Heart right ventricle (tissue), 16 donors: ENCODE measurements at regions not wholly inside any gene's neighbourhood (a gene's known extent, or its start where the extent isn't known, plus 50 kb on each side); places are given as distances from the start of the nearest gene placed in this dataset.

Source experiments
- ATAC-seq, 8 donors: fragments of 200-7000 bp; cut with Tn5 transposase; one replicate each; pipeline ENCODE4 v1.9.1; 2020; ENCODE audit warnings: mild to moderate bottlenecking in 8 of 8, moderate library complexity in 8 of 8, moderate number of reproducible peaks in 1 of 8
- DNase-seq, 2 donors: peaks; one replicate each; pipeline ENCODE4 v3.0.0-alpha.2; 2020
- H3K27ac ChIP-seq, 10 donors: fragments of 200-600 bp; sonication (generic) in 2 of 10; one replicate each; pipeline versions ENCODE4 v1.5.0 to v1.8.0; 2020 to 2022; ENCODE audit warnings: mild to moderate bottlenecking in 3 of 10
- H3K27me3 ChIP-seq, 7 donors: fragments of 200-600 bp; one replicate each; pipeline ENCODE4 v1.8.0; 2021 to 2022; ENCODE audit warnings: mild to moderate bottlenecking in 2 of 7
- H3K36me3 ChIP-seq, 9 donors: fragments of 200-600 bp; sonication (generic) in 1 of 9; one replicate each; pipeline versions ENCODE4 v1.5.0 to v1.8.0; 2020 to 2022; ENCODE audit warnings: mild to moderate bottlenecking in 2 of 9
- H3K4me1 ChIP-seq, 9 donors: fragments of 200-600 bp; sonication (generic) in 1 of 9; one replicate each; pipeline versions ENCODE4 v1.5.0 to v1.8.0; 2020 to 2022; ENCODE audit warnings: mild to moderate bottlenecking in 4 of 9
- H3K4me3 ChIP-seq, 10 donors: fragments of 200-600 bp; sonication (generic) in 2 of 10; one replicate each; pipeline versions ENCODE4 v1.5.0 to v1.8.0; 2020 to 2022; ENCODE audit warnings: mild to moderate bottlenecking in 7 of 10, moderate library complexity in 2 of 10
- H3K9me3 ChIP-seq, 11 donors: fragments of 200-600 bp in 10 of 11; sonication (generic) in 2 of 11; one replicate each; pipeline versions ENCODE4 v1.5.0 to v1.8.0; 2013 to 2022; ENCODE audit warnings: mild to moderate bottlenecking in 2 of 11, control low read depth in 1 of 11, moderate library complexity in 1 of 11
- CTCF ChIP-seq, 9 donors: fragments of 200-600 bp; sonication (generic) in 2 of 9; IDR thresholded peaks; one replicate each; pipeline versions ENCODE4 v1.5.0 to v1.8.0; 2021 to 2022; ENCODE audit warnings: antibody characterized with exemption in 9 of 9, mild to moderate bottlenecking in 5 of 9, moderate library complexity in 1 of 9
- WGBS, 2 donors: extraction: QIAGEN DNeasy Blood & Tissue Kit; methylation state at CpG; one replicate each; pipeline ENCODE4 v1.1.7; 2013; ENCODE audit warnings: inconsistent platforms in 1 of 2; 5-methylcytosine and 5-hydroxymethylcytosine counted together
- intact Hi-C, 10 donors: fragments of 100-400 bp; cut with DNase I; formaldehyde crosslinking; loops; one replicate each; pipeline versions ENCODE4 v1.11.1 to v1.14.2; 2022
- donor health status: Arrhythmogenic right ventricular cardiomyopathy.
- donor health status: ischemic (EF 13 %, LVEDD 7.1; RV severe dilation, severe dysfunction).
- donor health status: healthy with polysubstance abuse.
- donor health status: DM: no; HTN: yes; CAD: no.
- donor health status: DM: no; HTN: no; CAD: no.
- donor health status: ischemic (EF 25% LVEDD 6.9; RV normal size, moderate dysfunction).
- donor health status: ischemic (EF 25% LVEDD 5.7; RV mildly dilated, moderate dysfunction).
- donor health status: healthy.
- donor health status: DM: yes; HTN: yes; CAD: no.
- donor health status: Ischemic cardiomyopathy.
- donor health status: ischemic (EF 35%, LVEDD 5.7; RV mildly dilated, moderate dysfunction).
- donor health status: nonischemic (EF 11% LVEDD 7.7; RV severe dilation, severe dysfunction).
- donor health status: DM: yes; HTN: yes; CAD: no.
- donor health status: PGD.
- donor health status: ischemic (EF 29% LVEDD 5.4; RV normal size, mild dysfunction).
- donor health status: nonischemic (EF 23%, LVEDD 6.1; RV moderate dilation, normal function).

- no peak for TF ChIP-seq CTCF (IDR thresholded peaks at IDR 0.05)
- no peaks in the 10 kb centered on the region for H3K9me3 ChIP-seq
- ATAC-seq (peak in 1 of 8 donors; percentile 20), DNase-seq (no peak)
- H3K36me3 ChIP-seq: no peaks in the 10 kb centered on the region
- no peak overlapping the region for H3K4me3 ChIP-seq
- intact Hi-C loops: no loop called here
- no peaks in the 10 kb centered on the region for H3K4me1 ChIP-seq
- peaks cover 0 to 12% (median 0%) of the 10 kb centered on the region in 7 donors for H3K27me3 ChIP-seq
- WGBS, 2 donors: 50 to 55% methylated on average over 5 of the region's 5 CpGs
- H3K27ac ChIP-seq: no peak overlapping the region
Measured at GRCh38 chr2:16034151-16034974, 94.0 kb downstream of the MYCN start.

GRCh38 chr2:16033032-16033293, 92.6 kb downstream of the MYCN start:
- no peaks in the 10 kb centered on the region for H3K9me3 ChIP-seq
- DNase-seq (no peak), ATAC-seq (no peak)
- peaks cover 0 to 3% (median 0%) of the 10 kb centered on the region in 7 donors for H3K27me3 ChIP-seq
- no peak overlapping the region for H3K4me3 ChIP-seq
- no peaks in the 10 kb centered on the region for H3K36me3 ChIP-seq
- no peaks in the 10 kb centered on the region for H3K4me1 ChIP-seq
- no peak for TF ChIP-seq CTCF (IDR thresholded peaks at IDR 0.05)
- intact Hi-C loops: no loop called here
- no peak overlapping the region for H3K27ac ChIP-seq
- 98 to 100% methylated on average over 4 of the region's 4 CpGs for WGBS, 2 donors

GRCh38 chr2:16032282-16033031, 92.1 kb downstream of the MYCN start:
- no peak for TF ChIP-seq CTCF (IDR thresholded peaks at IDR 0.05)
- ATAC-seq (no peak), DNase-seq (no peak)
- intact Hi-C loops: no loop called here
- H3K27me3 ChIP-seq: peaks cover 0 to 3% (median 0%) of the 10 kb centered on the region in 7 donors
- no peaks in the 10 kb centered on the region for H3K4me1 ChIP-seq
- no peak overlapping the region for H3K27ac ChIP-seq
- 95 to 97% methylated on average over 11 of the region's 11 CpGs for WGBS, 2 donors
- H3K4me3 ChIP-seq: no peak overlapping the region
- no peaks in the 10 kb centered on the region for H3K9me3 ChIP-seq
- H3K36me3 ChIP-seq: no peaks in the 10 kb centered on the region

- no peak for TF ChIP-seq CTCF (IDR thresholded peaks at IDR 0.05)
- Histone ChIP-seq H3K27ac (no peak overlapping the region), H3K4me1 (no peaks in the 10 kb centered on the region), H3K36me3 (no peaks in the 10 kb centered on the region), H3K4me3 (no peak overlapping the region), H3K9me3 (no peaks in the 10 kb centered on the region), H3K27me3 (peaks cover 0 to 3% (median 0%) of the 10 kb centered on the region in 7 donors)
- 62 to 73% methylated on average over 8 of the region's 8 CpGs for WGBS, 2 donors
- DNase-seq (no peak), ATAC-seq (no peak)
- intact Hi-C loops: no loop called here
Measured at GRCh38 chr2:16031848-16032159, 91.5 kb downstream of the MYCN start.
